AG04450 (cell line): ENCODE measurements at regions not wholly inside any gene's neighbourhood (a gene's known extent, or its start where the extent isn't known, plus 50 kb on each side); places are given as distances from the start of the nearest gene placed in this dataset.

ENCODE experiments used
- CTCF ChIA-PET: fragments of 300-600, 350-600 bp; formaldehyde crosslinking; extraction: SDS; loops from one replicate; lab custom pipeline; 2022; ENCODE audit warnings: antibody characterized with exemption, inconsistent platforms; lab: Charles Lee
- POLR2A ChIA-PET: fragments of 350-600 bp; formaldehyde crosslinking; extraction: SDS; loops from one replicate; lab custom pipeline; 2021; ENCODE audit warnings: antibody characterized with exemption, inconsistent platforms; lab: Yijun Ruan, JAX
- DNase-seq: peaks from one replicate; pipeline ENCODE4 v3.0.0-alpha.2; 2011; ENCODE audit warnings: low read depth, low spot score
- H3K27ac ChIP-seq: one replicate; pipeline ENCODE4 v1.5.1; 2012; ENCODE audit warnings: low read depth, low read length, control low read depth
- H3K27me3 ChIP-seq: one replicate; pipeline ENCODE4 v1.6.0; 2012; ENCODE audit warnings: low read length; ENCODE audit not compliant: control insufficient read depth, insufficient read depth
- H3K4me3 ChIP-seq: 2 replicates; pipeline ENCODE4 v1.5.1; 2011; ENCODE audit warnings: mild to moderate bottlenecking, low read depth, low read length, control low read depth
- H3K9me3 ChIP-seq: 2 replicates; pipeline ENCODE4 v1.5.1; 2012; ENCODE audit warnings: low read length; ENCODE audit not compliant: control insufficient read depth, insufficient read depth
- TF ChIP-seq, protein P1 (sequence below): IDR thresholded peaks from 2 replicates; pipeline ENCODE4 v1.5.1; 2011; ENCODE audit warnings: low read depth, low read length, control low read depth, inconsistent platforms

DNA sequence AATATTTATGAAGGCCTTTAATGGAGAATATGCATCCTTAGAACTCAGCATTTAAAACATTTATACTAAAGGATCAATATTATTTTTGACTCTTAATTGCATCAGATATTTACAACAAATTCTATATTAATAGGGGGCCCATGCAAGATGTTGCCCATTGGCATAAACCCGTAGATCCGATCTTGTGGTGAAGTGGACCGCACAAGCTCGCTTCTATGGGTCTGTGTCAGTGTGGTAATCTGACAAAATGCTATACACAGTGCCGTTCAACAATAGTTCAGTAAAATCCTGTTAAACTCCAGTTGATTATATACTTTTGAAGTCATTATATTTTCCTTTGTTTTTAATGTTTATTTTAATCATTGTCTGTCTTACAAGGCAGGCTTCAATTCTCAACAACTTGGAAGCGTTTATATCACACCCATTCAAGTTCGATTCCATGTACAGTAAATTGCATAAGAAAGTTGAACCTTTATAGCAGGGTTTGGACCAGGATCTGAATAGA, 809.2 kb downstream of the USP25 start:
- H3K4me3 ChIP-seq, result no peak overlapping the region
- ChIA-PET CTCF (no interaction called here), POLR2A (no interaction called here)
- H3K9me3 ChIP-seq, result no peaks in the 10 kb centered on the region
- H3K27ac ChIP-seq, result no peak overlapping the region
- no peak for DNase-seq
- TF ChIP-seq, protein P1, sequence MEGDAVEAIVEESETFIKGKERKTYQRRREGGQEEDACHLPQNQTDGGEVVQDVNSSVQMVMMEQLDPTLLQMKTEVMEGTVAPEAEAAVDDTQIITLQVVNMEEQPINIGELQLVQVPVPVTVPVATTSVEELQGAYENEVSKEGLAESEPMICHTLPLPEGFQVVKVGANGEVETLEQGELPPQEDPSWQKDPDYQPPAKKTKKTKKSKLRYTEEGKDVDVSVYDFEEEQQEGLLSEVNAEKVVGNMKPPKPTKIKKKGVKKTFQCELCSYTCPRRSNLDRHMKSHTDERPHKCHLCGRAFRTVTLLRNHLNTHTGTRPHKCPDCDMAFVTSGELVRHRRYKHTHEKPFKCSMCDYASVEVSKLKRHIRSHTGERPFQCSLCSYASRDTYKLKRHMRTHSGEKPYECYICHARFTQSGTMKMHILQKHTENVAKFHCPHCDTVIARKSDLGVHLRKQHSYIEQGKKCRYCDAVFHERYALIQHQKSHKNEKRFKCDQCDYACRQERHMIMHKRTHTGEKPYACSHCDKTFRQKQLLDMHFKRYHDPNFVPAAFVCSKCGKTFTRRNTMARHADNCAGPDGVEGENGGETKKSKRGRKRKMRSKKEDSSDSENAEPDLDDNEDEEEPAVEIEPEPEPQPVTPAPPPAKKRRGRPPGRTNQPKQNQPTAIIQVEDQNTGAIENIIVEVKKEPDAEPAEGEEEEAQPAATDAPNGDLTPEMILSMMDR, result no peak
- H3K27me3 ChIP-seq, result no peaks in the 10 kb centered on the region

DNA sequence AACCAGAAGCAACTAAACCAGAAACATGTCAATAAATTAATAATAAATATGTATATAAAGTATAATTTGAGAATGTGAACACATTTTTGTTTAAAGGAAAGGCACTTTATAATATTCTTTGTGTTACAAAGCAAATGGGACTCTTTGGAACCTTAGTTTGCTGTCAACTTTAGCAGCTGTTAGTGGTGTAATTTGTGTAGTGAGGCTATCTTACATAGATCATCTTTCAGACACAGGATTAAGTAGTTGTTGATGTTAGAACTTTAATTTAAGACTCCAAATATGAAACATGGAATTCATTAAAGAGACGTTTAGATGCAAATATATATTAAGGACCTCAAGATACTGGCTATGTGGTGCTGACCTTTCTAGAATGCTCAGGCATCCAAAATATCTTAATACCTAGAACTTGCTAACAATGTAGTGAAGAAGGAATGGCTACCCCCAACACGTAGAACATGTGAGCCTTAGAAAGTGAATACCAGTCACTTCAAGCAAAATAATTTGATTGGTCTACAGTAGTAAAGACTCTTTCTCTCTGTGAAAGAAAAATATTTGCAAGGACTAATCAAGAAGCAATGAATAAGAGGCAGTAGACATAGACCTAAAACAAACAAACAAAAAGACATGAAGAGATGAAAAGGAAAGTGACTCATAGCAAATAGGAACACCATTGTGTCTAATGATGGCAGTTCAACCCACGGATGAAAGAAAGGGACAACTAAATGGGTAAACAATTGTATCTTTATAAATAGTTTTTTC, 811.4 kb downstream of the USP25 start:
- ChIA-PET POLR2A (no interaction called here), CTCF (no interaction called here)
- Histone ChIP-seq H3K4me3 (no peak overlapping the region), H3K27me3 (no peaks in the 10 kb centered on the region), H3K27ac (no peak overlapping the region), H3K9me3 (no peaks in the 10 kb centered on the region)
- TF ChIP-seq, protein P1, result no peak
- no peak for DNase-seq

DNA sequence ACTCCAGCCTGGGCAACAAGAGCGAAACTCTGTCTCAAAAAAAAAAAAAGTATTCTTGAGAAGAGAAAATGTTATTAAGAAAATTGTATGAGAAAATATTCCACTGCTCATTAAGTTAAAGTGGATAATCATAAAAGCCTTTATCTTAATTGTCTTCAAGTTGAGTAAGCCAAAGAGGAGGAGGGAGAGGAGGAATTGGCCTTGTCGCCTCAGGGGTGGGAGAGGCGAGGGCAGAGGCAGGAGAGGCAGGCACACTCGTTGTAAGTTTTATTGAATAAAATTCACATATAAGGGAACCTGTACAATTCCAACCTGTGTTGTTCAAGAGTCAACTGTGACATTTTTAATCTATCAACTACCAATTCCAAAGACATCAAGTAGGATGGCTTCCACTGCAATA, 820.3 kb downstream of the USP25 start:
- Histone ChIP-seq H3K9me3 (no peaks in the 10 kb centered on the region), H3K4me3 (no peak overlapping the region), H3K27ac (no peak overlapping the region), H3K27me3 (no peaks in the 10 kb centered on the region)
- DNase-seq, result no peak
- TF ChIP-seq, protein P1, result no peak
- ChIA-PET POLR2A (no interaction called here), CTCF (no interaction called here)

DNA sequence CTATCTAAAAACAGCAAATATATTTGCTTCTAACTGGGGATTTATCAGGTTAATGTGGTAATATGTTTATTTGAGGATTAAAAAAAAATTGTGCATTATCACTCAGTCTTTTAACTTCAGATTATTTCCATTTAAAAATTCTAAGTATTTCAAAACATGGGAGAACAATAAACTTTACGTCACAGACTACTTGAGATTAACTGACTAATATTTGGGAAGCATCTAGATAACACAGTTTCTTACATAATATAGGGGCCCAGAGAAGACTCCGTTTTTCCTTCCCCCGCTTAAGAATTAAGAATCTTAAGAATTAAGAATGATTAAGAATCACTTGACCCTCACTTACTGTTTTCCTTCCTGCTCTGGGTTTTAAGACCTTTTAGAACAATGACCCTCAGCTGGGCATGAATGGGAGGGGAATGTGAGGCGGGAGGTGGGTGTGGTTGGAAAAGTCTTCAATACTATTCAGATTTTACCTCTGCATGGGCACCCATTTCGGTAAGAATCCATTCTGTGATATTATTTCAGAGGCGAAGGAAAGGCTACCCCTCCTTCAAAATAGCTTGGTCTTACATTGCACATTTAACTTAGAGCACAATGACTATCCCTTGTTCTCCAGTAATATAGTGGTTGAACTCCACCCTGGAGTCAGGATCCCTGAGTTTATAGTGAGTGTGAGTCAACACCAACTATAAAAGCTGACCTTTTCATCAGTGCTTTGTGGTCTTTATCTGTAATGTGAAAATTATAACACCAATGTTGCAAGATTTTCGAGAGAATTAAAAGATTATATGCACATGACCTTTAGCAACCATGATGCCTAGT, 821.3 kb downstream of the USP25 start:
- Histone ChIP-seq H3K27me3 (no peaks in the 10 kb centered on the region), H3K27ac (no peak overlapping the region), H3K9me3 (no peaks in the 10 kb centered on the region), H3K4me3 (no peak overlapping the region)
- no peak for DNase-seq
- ChIA-PET CTCF (no interaction called here), POLR2A (no interaction called here)
- TF ChIP-seq, protein P1, result no peak

DNA sequence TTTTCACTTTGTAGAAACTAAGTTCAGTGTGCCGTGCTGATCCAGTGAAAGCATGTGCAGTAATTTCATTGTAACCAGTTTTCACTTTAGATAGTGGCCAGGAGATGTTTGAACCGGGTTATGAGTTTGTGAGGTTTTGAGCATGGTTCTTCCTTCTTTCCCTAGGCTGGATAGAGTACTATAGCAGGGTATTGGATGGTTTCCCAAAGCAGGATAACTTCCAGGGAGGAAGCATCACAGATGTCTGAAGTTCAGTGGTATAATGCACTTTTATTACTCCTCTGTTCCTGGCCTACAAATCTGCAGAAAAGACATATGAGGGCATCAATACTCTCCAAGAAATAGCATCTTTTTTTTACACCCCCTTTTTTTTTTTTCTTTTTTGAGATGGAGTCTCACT, 823.1 kb downstream of the USP25 start:
- Histone ChIP-seq H3K9me3 (no peaks in the 10 kb centered on the region), H3K27me3 (no peaks in the 10 kb centered on the region), H3K4me3 (no peak overlapping the region), H3K27ac (no peak overlapping the region)
- TF ChIP-seq, protein P1, result no peak
- POLR2A ChIA-PET, result no interaction called here
- DNase-seq, result no peak
- CTCF ChIA-PET, result no interaction called here
